CD4-positive, alpha-beta T cell treated with Interleukin-17A for 4 hours (primary cell): ENCODE measurements at regions not wholly inside any gene's neighbourhood (a gene's known extent, or its start where the extent isn't known, plus 50 kb on each side); places are given as distances from the start of the nearest gene placed in this dataset.
"Not testable (repeated sequence)": the region's sequence is repeated elsewhere in the genome, so short reads cannot be mapped to it uniquely, and the experiment has no call there.

ENCODE experiments used
- DNase-seq: peaks from one replicate; pipeline ENCODE4 v3.0.0-alpha.2; 2020; ENCODE audit warnings: mixed read lengths

GRCh38 chr14:105741707-105742530, 215.5 kb downstream of the TMEM121 start:
- DNase-seq = not testable (repeated sequence)

GRCh38 chr14:105742531-105742848, 216.1 kb downstream of the TMEM121 start:
- DNase-seq = no peak

- DNase-seq = not testable (repeated sequence)
Measured at GRCh38 chr14:105742904-105743701, 216.7 kb downstream of the TMEM121 start.

- DNase-seq = not testable (repeated sequence)
Measured at GRCh38 chr14:105744213-105744787, 217.9 kb downstream of the TMEM121 start.

DNA sequence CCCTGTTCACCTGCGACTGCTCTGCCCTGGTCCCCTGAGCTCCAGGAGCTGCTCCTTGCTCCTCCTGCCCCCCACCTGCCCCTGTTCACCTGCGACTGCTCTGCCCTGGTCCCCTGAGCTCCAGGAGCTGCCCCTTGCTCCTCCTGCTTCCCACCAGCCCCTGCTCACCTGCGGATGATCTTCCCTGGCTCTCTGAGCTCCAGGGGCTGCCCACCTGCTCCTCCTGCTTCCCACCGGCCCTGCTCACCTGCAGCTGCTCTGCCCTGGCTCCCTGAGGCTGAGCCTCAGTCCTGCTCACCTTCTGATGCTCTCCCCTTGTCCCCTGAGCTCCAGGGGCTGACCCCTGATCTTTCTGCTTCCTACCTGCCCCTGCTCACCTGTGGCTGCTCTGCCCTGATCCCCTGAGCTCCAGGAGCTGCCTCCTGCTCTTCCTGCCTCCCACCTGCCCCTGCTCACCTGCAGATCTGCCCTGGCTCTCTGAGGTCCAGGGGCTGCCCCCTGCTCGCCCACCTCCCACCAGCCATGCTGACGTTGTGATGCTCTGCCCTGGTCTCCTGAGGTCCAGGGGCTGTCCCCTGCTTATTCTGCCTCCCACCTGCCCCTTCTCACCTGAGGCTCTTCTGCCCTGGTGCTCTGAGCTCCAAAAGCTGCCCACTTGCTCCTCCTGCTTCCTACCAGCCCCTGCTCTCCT, 219.2 kb downstream of the TMEM121 start:
- no peak for DNase-seq

- DNase-seq = no peak
Measured at GRCh38 chr14:105746124-105746514, 219.7 kb downstream of the TMEM121 start.

GRCh38 chr14:105746800-105747502, 220.6 kb downstream of the TMEM121 start:
- DNase-seq = not testable (repeated sequence)

DNA sequence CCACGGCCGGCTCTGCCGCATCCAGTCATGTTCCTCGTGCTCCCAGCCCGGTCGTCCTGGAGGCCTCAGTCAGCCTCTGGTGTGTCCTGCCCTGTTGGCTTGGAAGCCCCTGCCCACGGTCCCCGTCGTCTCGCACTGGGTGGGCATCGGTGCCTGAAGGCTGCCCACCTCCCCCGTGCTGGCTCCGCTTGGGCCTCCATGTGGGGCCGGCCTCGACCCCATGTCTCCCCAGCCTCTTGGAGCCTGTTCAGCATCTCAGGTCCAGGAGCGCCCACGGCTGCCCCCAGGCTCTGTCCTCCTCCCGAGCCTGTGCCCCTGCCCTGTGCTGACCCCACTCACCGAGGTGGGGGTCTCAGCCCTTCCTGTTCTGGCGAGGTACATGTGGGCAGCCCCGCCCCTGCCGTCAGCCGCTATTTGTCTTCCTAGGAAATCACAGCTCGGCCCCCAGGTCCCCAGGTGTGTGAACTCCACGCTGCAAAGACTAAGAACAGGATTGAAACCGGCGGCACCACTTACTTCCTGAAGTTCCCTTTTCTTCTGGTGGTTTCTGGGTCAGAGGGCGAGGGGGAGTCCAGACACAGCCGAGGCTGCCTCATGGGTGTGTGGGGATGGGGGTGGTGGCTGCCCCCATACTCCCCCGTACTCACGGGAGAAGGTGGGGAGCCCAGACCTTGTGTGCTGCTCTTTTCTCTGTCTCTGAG, 221.3 kb downstream of the TMEM121 start:
- DNase-seq = not testable (repeated sequence)

DNA sequence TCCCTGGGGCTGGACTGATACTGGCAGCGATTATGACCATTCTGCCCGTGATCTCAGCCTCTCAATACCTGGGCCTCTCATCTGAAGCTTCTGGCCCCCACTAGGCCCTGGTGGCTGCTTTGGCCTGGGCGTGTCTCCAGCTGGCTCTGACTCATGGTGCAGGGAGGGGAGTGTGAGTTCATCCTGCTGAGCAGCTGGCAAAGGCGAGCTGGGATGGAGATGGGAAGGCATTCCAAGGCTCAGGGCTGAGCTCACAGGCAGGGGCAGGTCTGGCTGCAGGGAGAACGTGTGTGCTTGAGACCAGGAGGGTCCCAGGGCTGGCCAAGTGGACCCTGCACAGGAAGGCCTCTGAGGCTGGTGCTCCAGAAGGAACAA, 221.8 kb downstream of the TMEM121 start:
- no peak for DNase-seq

- DNase-seq = not testable (repeated sequence)
Measured at GRCh38 chr14:105748710-105749109, 222.3 kb downstream of the TMEM121 start.

GRCh38 chr14:105749870-105750541, 223.6 kb downstream of the TMEM121 start:
- DNase-seq = not testable (repeated sequence)

GRCh38 chr14:105751291-105751751, 224.9 kb downstream of the TMEM121 start:
- not testable (repeated sequence) for DNase-seq

GRCh38 chr14:105752420-105752819, 226.0 kb downstream of the TMEM121 start:
- not testable (repeated sequence) for DNase-seq

GRCh38 chr14:105760691-105761344, 234.4 kb downstream of the TMEM121 start:
- no peak for DNase-seq

DNA sequence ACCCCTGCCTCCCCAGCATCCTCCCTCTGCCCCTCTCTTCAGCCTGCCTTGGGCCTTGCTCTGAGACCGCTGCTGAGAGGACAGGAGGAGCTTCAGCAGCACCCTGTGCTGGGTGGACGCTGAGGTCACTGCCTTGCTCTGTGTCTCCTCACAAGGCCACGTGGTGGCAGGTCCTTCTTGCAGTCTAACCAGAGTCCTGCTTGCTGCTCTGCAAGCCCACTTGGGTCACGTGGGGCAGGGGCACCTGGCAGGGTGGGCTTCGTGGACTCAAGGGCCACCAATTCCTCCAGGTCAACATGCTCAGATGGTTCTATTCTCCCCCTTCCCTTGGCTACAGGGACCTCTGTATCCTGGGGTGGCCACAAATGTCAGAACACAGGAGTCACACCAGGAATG, 235.0 kb downstream of the TMEM121 start:
- DNase-seq = not testable (repeated sequence)

DNA sequence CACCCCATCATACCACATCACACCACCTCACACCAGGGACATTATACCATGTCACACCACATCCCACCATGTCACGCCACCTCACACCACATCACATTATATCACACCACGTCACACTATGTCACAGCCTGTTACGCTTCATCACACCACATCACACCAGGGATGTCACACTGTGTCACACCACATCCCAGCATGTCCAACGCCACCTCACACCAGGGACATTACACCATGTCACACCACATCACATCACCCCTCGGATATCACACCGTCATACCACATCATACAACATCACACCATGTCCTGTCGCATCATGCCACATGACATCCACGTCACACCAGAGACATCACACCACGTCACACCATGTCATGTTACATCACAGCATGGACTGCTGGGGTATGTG, 235.5 kb downstream of the TMEM121 start:
- DNase-seq = no peak

GRCh38 chr14:105762262-105762661, 235.9 kb downstream of the TMEM121 start:
- not testable (repeated sequence) for DNase-seq

DNA sequence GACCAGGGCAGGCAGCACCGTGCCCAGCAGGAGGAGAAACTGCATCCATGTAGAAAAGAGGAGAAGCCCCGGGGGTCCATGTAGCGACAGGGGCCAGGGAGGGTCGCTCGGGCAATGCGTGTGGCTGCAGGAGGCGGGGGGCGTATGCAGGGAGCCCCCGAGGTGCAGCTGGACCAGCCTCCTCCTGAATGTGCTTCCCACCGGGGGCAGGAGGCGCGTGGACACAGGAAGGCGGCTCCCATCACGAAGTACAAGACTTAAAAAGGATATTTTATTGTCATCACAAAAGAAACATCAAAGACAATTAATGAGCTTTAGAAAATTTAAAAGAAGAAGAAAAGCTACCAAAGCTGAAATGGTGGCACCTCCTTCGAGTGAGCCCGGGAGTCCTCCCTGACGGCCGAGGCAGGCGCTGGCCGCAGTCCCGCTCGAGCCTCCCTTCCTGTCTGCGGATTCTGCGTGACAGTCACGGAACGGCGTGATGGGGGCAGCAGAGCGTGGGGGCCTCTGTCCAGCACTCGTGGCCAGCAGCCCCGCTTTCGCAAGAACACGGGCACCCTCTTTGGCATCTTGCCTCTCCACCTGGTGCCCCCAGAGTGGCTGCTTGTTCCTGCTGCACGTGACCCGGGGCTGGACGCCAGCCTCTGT, 238.0 kb downstream of the TMEM121 start:
- not testable (repeated sequence) for DNase-seq

DNA sequence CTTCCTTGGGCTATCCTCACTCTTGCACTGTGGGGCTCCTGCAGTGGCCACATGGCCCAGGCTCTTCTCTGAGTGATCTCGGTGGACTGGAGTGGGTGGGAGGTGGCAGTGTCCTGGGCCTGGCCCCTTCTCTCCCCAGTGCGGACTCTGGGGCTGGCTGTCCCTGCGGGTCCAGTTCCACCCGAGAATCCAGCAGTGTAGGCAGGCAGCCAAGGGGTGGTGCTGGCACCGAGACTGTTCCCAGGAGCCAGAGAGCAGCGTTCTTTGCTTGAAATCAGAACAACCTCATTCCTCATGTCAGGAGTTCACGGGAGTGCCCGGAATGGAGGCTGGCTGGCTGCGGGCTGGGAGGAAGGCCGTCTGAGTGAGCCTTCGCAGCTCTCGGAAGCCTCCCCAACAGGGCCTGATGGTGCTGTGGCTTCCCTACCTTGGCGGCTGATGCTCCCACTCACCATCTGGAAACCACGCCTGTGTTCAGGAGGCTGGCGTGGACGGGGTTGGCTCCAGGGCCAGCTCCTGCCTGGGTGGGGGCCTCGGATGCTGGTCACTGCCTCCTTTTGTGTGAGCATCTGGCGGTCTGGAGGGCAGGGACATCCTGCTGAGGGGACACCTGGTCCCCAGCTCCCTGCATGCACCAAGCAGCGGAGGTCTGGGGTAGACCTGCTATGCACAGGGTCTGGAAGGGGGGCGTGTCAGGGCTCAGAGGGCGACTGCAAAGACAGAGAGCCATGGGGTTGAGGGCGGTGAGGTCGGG, 238.9 kb downstream of the TMEM121 start:
- not testable (repeated sequence) for DNase-seq
